IMR-90 (cell line): ENCODE measurements at regions not wholly inside any gene's neighbourhood (a gene's known extent, or its start where the extent isn't known, plus 50 kb on each side); places are given as distances from the start of the nearest gene placed in this dataset.

Experiments used
- ATAC-seq: fragments of 200-7000 bp; cut with Tn5 transposase; 2 replicates; pipeline ENCODE4 v1.9.1; 2020; ENCODE audit warnings: low read depth, mild to moderate bottlenecking, moderate library complexity
- BruUV-seq: library from RNA; stranded (reverse); fragments of 400-500 nt; replicated peaks from 2 replicates; lab custom pipeline; 2021; lab: Mats Ljungman, UMichigan
- CTCF ChIA-PET: fragments of 300-600 bp; formaldehyde crosslinking; extraction: SDS; loops from one replicate; lab custom pipeline; 2021; ENCODE audit warnings: antibody characterized with exemption; lab: Yijun Ruan, JAX
- POLR2A ChIA-PET: fragments of 300-600 bp; sonication (Branson Sonifier 250); formaldehyde crosslinking; loops from one replicate; lab custom pipeline; 2022; ENCODE audit warnings: antibody characterized with exemption; ENCODE audit not compliant: unreplicated experiment; lab: Charles Lee
- DNase-seq: peaks from one replicate; pipeline ENCODE4 v3.0.0; 2013
- H2AFZ ChIP-seq: replicated peaks from 2 replicates; pipeline ENCODE3; 2013; ENCODE audit warnings: low read length, mild to moderate bottlenecking; ENCODE audit not compliant: poor library complexity
- H2AK5ac ChIP-seq: 2 replicates; pipeline ENCODE4 v1.6.1; 2013; ENCODE audit warnings: low read depth, low read length, inconsistent platforms
- H2AK9ac ChIP-seq: replicated peaks from 2 replicates; pipeline ENCODE3; 2013; ENCODE audit warnings: mild to moderate bottlenecking, low read depth, low read length, moderate library complexity; ENCODE audit not compliant: poor library complexity
- H2BK120ac ChIP-seq: 2 replicates; pipeline ENCODE4 v1.6.1; 2013; ENCODE audit warnings: low read depth, low read length, inconsistent platforms
- H2BK15ac ChIP-seq: 3 replicates; pipeline ENCODE4 v1.6.1; 2013; ENCODE audit warnings: low read depth, low read length, inconsistent platforms
- H2BK20ac ChIP-seq: 2 replicates; pipeline ENCODE4 v1.6.1; 2013; ENCODE audit warnings: low read depth, mild to moderate bottlenecking, inconsistent platforms, low read length, moderate library complexity
- H2BK5ac ChIP-seq: 2 replicates; pipeline ENCODE4 v1.6.1; 2013; ENCODE audit warnings: mild to moderate bottlenecking, low read depth, low read length, inconsistent platforms; ENCODE audit not compliant: poor library complexity, severe bottlenecking
- H3K14ac ChIP-seq: replicated peaks from 2 replicates; pipeline ENCODE4 v1.6.1; 2013; ENCODE audit warnings: low read depth, low read length, inconsistent platforms
- H3K18ac ChIP-seq: 2 replicates; pipeline ENCODE4 v1.6.1; 2013; ENCODE audit warnings: low read depth, low read length, control low read depth
- H3K23ac ChIP-seq: 2 replicates; pipeline ENCODE4 v1.6.1; 2013; ENCODE audit warnings: low read depth, low read length, inconsistent platforms
- H3K27ac ChIP-seq: 2 replicates; pipeline ENCODE4 v1.5.1; 2013; ENCODE audit warnings: mild to moderate bottlenecking, control low read depth, low read length; ENCODE audit not compliant: insufficient read depth
- H3K27me3 ChIP-seq: 2 replicates; pipeline ENCODE4 v1.6.1; 2013; ENCODE audit warnings: low read length; ENCODE audit not compliant: control insufficient read depth, insufficient read depth
- H3K36me3 ChIP-seq: 2 replicates; pipeline ENCODE4 v1.6.1; 2013; ENCODE audit warnings: low read length, mixed read lengths; ENCODE audit not compliant: control insufficient read depth, insufficient read depth
- H3K4ac ChIP-seq: 2 replicates; pipeline ENCODE4 v1.6.1; 2013; ENCODE audit warnings: low read depth, low read length, inconsistent platforms
- H3K4me1 ChIP-seq: 2 replicates; pipeline ENCODE4 v1.6.1; 2013; ENCODE audit warnings: low read length, mixed read lengths; ENCODE audit not compliant: control insufficient read depth, insufficient read depth
- H3K4me2 ChIP-seq: 2 replicates; pipeline ENCODE4 v1.6.1; 2013; ENCODE audit warnings: low read depth, mild to moderate bottlenecking, control low read depth, low read length, moderate library complexity
- H3K4me3 ChIP-seq: 2 replicates; pipeline ENCODE4 v1.5.1; 2013; ENCODE audit warnings: low read depth, mild to moderate bottlenecking, control low read depth, low read length, moderate library complexity; ENCODE audit not compliant: insufficient read depth
- H3K56ac ChIP-seq: 2 replicates; pipeline ENCODE4 v1.6.1; 2013; ENCODE audit warnings: low read length, inconsistent platforms; ENCODE audit not compliant: insufficient read depth; ENCODE audit errors: extremely low read depth
- H3K79me1 ChIP-seq, 2 experiments: 2 replicates each; pipeline ENCODE4 v1.6.1; 2013; ENCODE audit warnings: low read length in 2 of 2, inconsistent platforms in 1 of 2, low read depth in 1 of 2
- H3K9ac ChIP-seq: 2 replicates; pipeline ENCODE4 v1.6.1; 2013; ENCODE audit warnings: low read depth, low read length, control low read depth
- H3K9me1 ChIP-seq: 2 replicates; pipeline ENCODE4 v1.6.1; 2013; ENCODE audit warnings: low read length, inconsistent platforms; ENCODE audit not compliant: insufficient read depth
- H3K9me3 ChIP-seq: 2 replicates; pipeline ENCODE4 v1.6.1; 2013; ENCODE audit warnings: low read length; ENCODE audit not compliant: control insufficient read depth, insufficient read depth
- H4K20me1 ChIP-seq: 2 replicates; pipeline ENCODE4 v1.6.1; 2013; ENCODE audit warnings: low read length, inconsistent platforms; ENCODE audit not compliant: insufficient read depth
- H4K5ac ChIP-seq: 2 replicates; pipeline ENCODE4 v1.6.1; 2013; ENCODE audit warnings: mild to moderate bottlenecking, low read depth, low read length, control low read depth
- H4K8ac ChIP-seq, 2 experiments: 2 replicates each; pipeline ENCODE4 v1.6.1; 2013; ENCODE audit warnings: low read depth in 2 of 2, low read length in 2 of 2, control low read depth in 1 of 2, inconsistent platforms in 1 of 2
- H4K91ac ChIP-seq: 2 replicates; pipeline ENCODE4 v1.6.1; 2013; ENCODE audit warnings: low read depth, low read length, inconsistent platforms; ENCODE audit not compliant: insufficient read depth
- BHLHE40 ChIP-seq: fragments of 150-350 bp; IDR thresholded peaks from 2 replicates; pipeline ENCODE4 v1.6.1; 2016; ENCODE audit warnings: mild to moderate bottlenecking, low read depth, low read length
- CEBPB ChIP-seq: IDR thresholded peaks from 2 replicates; pipeline ENCODE4 v1.6.1; 2012; ENCODE audit warnings: low read depth, low read length, improper control_type of control experiment
- FOS ChIP-seq: fragments of 150-350 bp; IDR thresholded peaks from 2 replicates; pipeline ENCODE4 v1.6.1; 2016; ENCODE audit warnings: low read depth, low read length
- MAFK ChIP-seq: IDR thresholded peaks from 2 replicates; pipeline ENCODE4 v1.6.1; 2012; ENCODE audit warnings: low read depth, low read length, improper control_type of control experiment
- MAZ ChIP-seq: IDR thresholded peaks from 2 replicates; pipeline ENCODE4 v1.6.1; 2012; ENCODE audit warnings: low read depth, mild to moderate bottlenecking, low read length, improper control_type of control experiment, moderate library complexity, borderline replicate concordance
- MXI1 ChIP-seq: IDR thresholded peaks from 2 replicates; pipeline ENCODE4 v1.6.1; 2012; ENCODE audit warnings: low read depth, mild to moderate bottlenecking, low read length, moderate library complexity, borderline replicate concordance
- NFE2L2 ChIP-seq: fragments of 150-350 bp; IDR thresholded peaks from 2 replicates; pipeline ENCODE4 v1.6.1; 2016; ENCODE audit warnings: low read depth, mild to moderate bottlenecking, low read length
- RAD21 ChIP-seq: IDR thresholded peaks from 2 replicates; pipeline ENCODE4 v1.6.1; 2012; ENCODE audit warnings: low read length, improper control_type of control experiment
- RFX5 ChIP-seq: IDR thresholded peaks from 2 replicates; pipeline ENCODE4 v1.8.0; 2012; ENCODE audit warnings: low read depth, mild to moderate bottlenecking, low read length, moderate library complexity
- SMC3 ChIP-seq: fragments of 150-350 bp; IDR thresholded peaks from 2 replicates; pipeline ENCODE4 v1.6.1; 2016; ENCODE audit warnings: low read depth, mild to moderate bottlenecking, antibody characterized with exemption, low read length, moderate library complexity
- WGBS, 2 experiments: methylation state at CpG; one replicate each; pipeline versions ENCODE4 v1.1.5 to v1.1.7; 2013; ENCODE audit warnings: missing lambda C conversion rate in 2 of 2; ENCODE audit not compliant: insufficient read length in 1 of 2; ENCODE audit errors: extremely low coverage in 2 of 2; 5-methylcytosine and 5-hydroxymethylcytosine counted together
- dilution Hi-C: fragments of 300-500 bp; cut with HindIII; formaldehyde crosslinking; loops from one replicate; pipeline ENCODE4 v1.14.3; 2018; ENCODE audit warnings: low sequenced_read_pairs; ENCODE audit not compliant: unreplicated experiment
- in situ Hi-C: fragments of 300-500 bp; cut with MboI; formaldehyde crosslinking; loops from 3 replicates; pipeline ENCODE4 v1.14.3; 2019; ENCODE audit warnings: low sequenced_read_pairs, inconsistent platforms, mixed read lengths
- intact Hi-C: fragments of 100-400 bp; cut with micrococcal nuclease; formaldehyde crosslinking; loops from 2 replicates; pipeline ENCODE4 v1.10.0; 2022
- TF ChIP-seq, protein P1 (sequence below): fragments of 150-350 bp; IDR thresholded peaks from 2 replicates; pipeline ENCODE4 v1.6.1; 2017; ENCODE audit warnings: mild to moderate bottlenecking, antibody characterized with exemption, low read length, low read depth
- TF ChIP-seq, protein P2 (sequence below): fragments of 150-350 bp; IDR thresholded peaks from 2 replicates; pipeline ENCODE4 v1.6.1; 2016; ENCODE audit warnings: low read depth, mild to moderate bottlenecking, low read length, moderate library complexity, borderline replicate concordance
- TF ChIP-seq, protein P3 (sequence below): conservative IDR thresholded peaks from 2 replicates; pipeline ENCODE4 v1.5.1; 2012; ENCODE audit warnings: mild to moderate bottlenecking, low read depth, low read length, improper control_type of control experiment

DNA sequence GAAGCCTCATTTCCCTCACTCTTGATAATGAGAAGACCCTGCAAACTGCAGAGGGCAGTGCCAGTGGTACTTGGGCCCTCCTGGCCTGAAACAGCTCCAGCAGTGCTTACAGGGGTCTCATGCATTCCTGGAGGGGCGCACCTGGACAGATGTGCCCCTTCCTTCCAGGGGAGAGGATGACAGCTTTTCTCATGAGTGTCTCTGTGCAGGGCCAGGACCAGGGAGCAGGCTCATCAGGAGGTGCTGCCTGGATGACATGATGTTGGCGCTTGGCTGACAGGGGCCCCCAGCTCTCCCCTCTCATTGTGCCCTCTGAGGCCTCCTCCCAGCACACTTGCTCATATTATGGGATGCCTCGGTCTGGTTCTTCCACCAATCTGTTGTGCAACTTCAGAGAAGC lies 95.1 kb upstream of the MYCN start:
- ATAC-seq, result no peak
- H2AFZ ChIP-seq, result no peak overlapping the region
- H2BK5ac ChIP-seq, result no peak overlapping the region
- H2BK120ac ChIP-seq, result no peak overlapping the region
- ChIA-PET POLR2A (no interaction called here), CTCF (no interaction called here)
- no peak overlapping the region for H3K18ac ChIP-seq
- no peaks in the 10 kb centered on the region for H4K20me1 ChIP-seq
- no peak overlapping the region for H4K91ac ChIP-seq
- no peaks in the 10 kb centered on the region for H3K79me1 ChIP-seq
- intact Hi-C loops (no loop called here), dilution Hi-C loops (no loop called here), in situ Hi-C loops (no loop called here)
- no peak overlapping the region for H2AK9ac ChIP-seq
- no peak for DNase-seq
- H4K8ac ChIP-seq, result no peak overlapping the region
- H2BK15ac ChIP-seq, result no peak overlapping the region
- no peak overlapping the region for H3K14ac ChIP-seq
- H3K9me3 ChIP-seq, result peaks cover 59% of the 10 kb centered on the region
- H3K56ac ChIP-seq, result no peak overlapping the region
- H2AK5ac ChIP-seq, result no peak overlapping the region
- H4K5ac ChIP-seq, result no peak overlapping the region
- H3K9ac ChIP-seq, result no peak overlapping the region
- H3K27me3 ChIP-seq, result no peaks in the 10 kb centered on the region
- no peak overlapping the region for H3K4ac ChIP-seq
- no peaks in the 10 kb centered on the region for H3K36me3 ChIP-seq
- H2BK20ac ChIP-seq, result no peak overlapping the region
- no CpG with 5 or more reads among the region's 3 CpGs for WGBS, 2 experiments
- H3K4me2 ChIP-seq, result no peak overlapping the region
- no peak for TF ChIP-seq CEBPB
- no peak for TF ChIP-seq FOS
- no peak for TF ChIP-seq MAZ
- no peak for TF ChIP-seq MAFK
- no peak for TF ChIP-seq NFE2L2
- TF ChIP-seq MXI1, result no peak
- TF ChIP-seq RFX5, result no peak
- no peak for TF ChIP-seq SMC3
- TF ChIP-seq, protein P1, sequence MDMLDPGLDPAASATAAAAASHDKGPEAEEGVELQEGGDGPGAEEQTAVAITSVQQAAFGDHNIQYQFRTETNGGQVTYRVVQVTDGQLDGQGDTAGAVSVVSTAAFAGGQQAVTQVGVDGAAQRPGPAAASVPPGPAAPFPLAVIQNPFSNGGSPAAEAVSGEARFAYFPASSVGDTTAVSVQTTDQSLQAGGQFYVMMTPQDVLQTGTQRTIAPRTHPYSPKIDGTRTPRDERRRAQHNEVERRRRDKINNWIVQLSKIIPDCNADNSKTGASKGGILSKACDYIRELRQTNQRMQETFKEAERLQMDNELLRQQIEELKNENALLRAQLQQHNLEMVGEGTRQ, result no peak
- no peak for TF ChIP-seq RAD21
- TF ChIP-seq, protein P2, sequence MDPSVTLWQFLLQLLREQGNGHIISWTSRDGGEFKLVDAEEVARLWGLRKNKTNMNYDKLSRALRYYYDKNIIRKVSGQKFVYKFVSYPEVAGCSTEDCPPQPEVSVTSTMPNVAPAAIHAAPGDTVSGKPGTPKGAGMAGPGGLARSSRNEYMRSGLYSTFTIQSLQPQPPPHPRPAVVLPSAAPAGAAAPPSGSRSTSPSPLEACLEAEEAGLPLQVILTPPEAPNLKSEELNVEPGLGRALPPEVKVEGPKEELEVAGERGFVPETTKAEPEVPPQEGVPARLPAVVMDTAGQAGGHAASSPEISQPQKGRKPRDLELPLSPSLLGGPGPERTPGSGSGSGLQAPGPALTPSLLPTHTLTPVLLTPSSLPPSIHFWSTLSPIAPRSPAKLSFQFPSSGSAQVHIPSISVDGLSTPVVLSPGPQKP, result no peak
- no peak for TF ChIP-seq BHLHE40
- TF ChIP-seq, protein P3, sequence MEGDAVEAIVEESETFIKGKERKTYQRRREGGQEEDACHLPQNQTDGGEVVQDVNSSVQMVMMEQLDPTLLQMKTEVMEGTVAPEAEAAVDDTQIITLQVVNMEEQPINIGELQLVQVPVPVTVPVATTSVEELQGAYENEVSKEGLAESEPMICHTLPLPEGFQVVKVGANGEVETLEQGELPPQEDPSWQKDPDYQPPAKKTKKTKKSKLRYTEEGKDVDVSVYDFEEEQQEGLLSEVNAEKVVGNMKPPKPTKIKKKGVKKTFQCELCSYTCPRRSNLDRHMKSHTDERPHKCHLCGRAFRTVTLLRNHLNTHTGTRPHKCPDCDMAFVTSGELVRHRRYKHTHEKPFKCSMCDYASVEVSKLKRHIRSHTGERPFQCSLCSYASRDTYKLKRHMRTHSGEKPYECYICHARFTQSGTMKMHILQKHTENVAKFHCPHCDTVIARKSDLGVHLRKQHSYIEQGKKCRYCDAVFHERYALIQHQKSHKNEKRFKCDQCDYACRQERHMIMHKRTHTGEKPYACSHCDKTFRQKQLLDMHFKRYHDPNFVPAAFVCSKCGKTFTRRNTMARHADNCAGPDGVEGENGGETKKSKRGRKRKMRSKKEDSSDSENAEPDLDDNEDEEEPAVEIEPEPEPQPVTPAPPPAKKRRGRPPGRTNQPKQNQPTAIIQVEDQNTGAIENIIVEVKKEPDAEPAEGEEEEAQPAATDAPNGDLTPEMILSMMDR, result no peak
- no peak overlapping the region for H3K27ac ChIP-seq
- H3K4me1 ChIP-seq, result no peaks in the 10 kb centered on the region
- H3K23ac ChIP-seq, result no peak overlapping the region
- H3K9me1 ChIP-seq, result no peaks in the 10 kb centered on the region
- no peak overlapping the region for H3K4me3 ChIP-seq
- no TSS peak for BruUV-seq
